ENCODE measurements at regions not wholly inside any gene's neighbourhood (a gene's known extent, or its start where the extent isn't known, plus 50 kb on each side); places are given as distances from the start of the nearest gene placed in this dataset.

DNA sequence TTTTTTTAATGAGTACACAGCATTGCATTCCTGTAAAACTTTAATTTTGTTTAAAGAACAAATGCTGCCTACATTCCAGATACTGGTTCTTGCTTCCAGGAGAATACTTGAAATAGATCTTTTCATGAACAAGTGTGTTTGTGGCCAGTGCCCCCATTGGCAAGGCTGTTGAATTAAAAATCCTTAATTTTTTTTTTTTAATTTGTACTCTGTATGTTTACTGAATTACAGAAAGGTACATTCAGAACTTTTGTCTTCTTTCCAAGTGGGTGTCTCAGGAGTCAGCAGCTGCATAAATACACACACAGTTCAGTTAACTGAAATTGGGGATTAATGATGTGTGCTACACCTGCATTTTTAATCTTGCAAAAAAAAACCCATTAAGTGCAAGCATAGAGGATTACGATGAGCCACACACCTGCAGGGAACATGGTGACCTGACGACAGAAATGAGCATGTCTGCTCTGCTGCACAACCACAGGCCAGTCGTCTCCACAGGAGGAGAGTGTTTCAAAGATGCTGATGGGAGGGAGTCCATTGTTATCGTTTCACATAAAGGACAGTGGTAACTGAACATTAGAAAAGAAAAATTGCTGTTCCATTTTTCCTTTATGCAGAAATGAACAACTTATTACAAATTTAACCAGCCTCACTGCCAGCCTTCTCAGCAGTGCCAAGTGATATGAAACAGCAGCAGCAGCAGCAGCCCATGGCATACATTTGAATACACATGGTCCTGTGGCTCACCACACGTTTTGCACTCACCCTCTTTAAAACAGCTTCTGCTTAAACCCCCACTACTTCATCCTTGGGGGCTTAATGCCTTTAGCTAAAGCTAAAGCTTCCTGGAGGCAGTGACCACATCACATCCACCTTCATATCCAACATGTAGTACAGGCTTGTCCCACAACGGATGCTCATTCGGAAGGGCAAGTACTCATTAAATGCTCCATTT lies 72.3 kb upstream of the RFC3 start:
- DNase-seq (ENCODE audit: extremely low read depth in 1 of 11, low read depth in 9 of 11, low spot score in 4 of 11), result no peak

DNA sequence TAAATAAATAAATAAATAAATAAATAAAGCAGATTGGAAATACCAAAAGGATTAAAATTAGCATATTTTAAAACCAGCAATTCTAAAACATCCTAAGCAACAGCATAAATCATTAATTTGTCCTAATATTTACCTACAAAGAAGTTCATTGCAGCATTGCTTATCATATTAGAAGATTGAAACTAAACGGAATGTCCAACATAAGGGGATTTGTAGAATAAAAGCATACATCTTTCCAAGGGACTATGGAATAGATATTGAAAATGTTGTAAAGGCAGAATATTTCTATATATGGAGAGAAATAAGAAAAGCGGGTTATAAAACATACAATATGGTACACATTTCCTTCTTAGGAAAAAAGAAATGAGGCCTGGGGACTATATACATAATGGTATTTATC lies 71.1 kb upstream of the RFC3 start:
- no peak for DNase-seq (ENCODE audit: extremely low read depth in 1 of 11, low read depth in 9 of 11, low spot score in 4 of 11)

DNA sequence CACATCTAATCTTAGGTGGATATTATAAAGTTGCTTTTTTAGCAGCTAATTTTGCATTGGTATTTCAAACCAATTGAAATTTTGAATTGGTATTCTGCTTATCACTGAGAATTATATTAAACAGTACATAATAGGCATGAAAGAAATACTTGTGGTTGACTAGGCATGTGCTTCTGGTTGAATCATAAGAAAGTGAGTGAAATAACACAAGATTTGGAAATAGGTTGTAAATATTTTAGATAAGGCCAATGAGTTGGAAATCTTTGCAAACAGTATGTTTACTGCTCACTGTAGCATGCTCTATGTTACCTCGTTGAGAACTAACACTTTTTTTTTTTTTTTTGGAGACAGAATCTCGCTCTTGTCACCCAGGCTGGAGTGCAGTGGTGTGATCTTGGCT lies 66.8 kb upstream of the RFC3 start:
- DNase-seq (ENCODE audit: extremely low read depth in 1 of 11, low read depth in 9 of 11, low spot score in 4 of 11), result no peak

DNA sequence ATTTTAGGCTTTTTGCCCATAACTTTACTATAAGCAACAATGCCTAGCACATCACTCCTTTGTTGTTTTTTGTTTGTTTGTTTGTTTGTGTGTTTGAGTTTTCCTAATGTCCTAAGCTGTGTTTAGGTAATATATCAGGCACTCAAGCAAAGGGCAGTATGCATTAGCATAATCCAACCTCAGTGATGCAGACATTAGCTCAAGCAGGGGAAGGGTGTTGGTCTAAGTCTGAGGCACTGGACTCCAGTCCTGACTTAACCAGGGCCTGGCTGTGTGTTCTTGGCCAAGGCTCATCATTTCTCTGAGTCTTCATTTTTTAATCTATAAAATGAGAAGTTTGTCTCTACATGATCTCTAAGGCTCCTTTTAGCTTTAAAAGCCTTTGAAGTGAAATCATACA lies 65.9 kb upstream of the RFC3 start:
- no peak for DNase-seq (ENCODE audit: extremely low read depth in 1 of 11, low read depth in 9 of 11, low spot score in 4 of 11)

DNA sequence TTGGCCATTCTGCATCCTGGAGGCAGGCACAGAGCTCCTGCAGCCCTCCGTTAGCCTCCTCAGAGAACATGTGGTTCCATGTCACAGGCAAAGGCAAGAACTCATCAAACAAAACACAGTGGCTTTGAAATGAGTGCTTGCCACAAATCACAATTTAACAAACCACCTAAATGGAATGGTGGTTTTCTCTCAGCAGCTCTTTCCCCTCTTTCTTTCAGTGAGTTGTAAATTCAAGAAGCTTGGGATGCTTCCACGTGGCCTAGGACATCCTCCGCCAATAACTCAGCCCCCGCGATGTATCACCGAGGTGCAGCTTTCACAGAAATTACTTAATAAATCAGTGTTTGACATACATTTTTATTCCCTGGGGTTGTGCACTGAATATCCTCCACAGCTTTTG lies 65.4 kb upstream of the RFC3 start:
- DNase-seq (ENCODE audit: extremely low read depth in 1 of 11, low read depth in 9 of 11, low spot score in 4 of 11), result no peak

DNA sequence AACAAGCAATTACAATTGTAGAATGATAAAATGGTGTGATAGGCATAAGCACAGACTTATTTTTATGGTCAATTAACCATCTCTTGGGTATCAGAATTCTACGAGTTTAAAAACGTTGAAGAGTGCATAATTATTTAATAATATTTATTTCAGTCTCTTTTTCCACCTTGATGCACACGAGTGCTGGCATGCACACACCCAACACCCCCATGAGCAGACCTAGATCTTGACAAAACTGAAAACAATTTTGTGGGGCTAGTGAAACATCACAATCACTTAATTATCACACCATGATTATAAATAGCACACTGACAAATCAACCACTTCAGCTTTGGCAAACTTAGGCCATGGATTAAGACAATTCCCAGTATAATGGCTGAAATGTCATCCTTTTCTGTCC lies 61.0 kb upstream of the RFC3 start:
- no peak for DNase-seq (ENCODE audit: extremely low read depth in 1 of 11, low read depth in 9 of 11, low spot score in 4 of 11)

DNA sequence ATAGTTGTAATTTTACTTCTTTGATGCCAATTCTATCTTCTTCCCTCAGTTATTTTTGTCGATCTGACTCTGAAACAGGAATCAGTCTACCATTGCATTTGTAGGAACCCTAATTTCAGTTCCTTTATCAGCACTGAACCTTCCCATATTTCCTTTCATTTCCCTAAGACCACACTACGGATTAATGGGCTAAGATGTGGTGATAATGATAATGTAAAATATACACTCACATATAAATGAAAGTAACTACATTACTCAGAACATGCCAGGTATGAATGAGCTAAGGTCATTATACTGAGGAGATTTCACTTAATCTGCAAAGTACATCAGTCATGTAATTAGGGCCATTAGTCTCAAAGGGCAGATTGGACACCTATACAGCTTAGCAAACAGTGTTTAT lies 60.2 kb upstream of the RFC3 start:
- no peak for DNase-seq (ENCODE audit: extremely low read depth in 1 of 11, low read depth in 9 of 11, low spot score in 4 of 11)

DNA sequence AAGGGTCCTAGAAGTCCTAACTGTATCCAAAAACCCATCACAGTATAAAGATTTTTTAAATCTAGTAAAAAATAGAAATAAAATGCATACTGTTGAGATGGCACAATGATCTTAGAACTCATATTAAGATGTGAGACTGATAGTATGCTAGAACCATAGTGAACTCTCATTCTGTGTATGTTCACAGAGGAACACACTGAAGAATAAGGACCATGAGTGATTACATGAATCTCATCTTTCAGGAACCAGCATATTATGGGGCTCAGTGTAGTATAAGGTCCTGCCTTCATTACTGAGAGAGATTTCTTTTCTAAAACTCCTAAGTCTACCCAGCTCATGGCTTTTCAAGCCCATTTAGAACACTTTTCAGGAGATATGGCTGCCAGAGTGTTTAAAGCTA lies 59.8 kb upstream of the RFC3 start:
- no peak for DNase-seq (ENCODE audit: extremely low read depth in 1 of 11, low read depth in 9 of 11, low spot score in 4 of 11)

DNA sequence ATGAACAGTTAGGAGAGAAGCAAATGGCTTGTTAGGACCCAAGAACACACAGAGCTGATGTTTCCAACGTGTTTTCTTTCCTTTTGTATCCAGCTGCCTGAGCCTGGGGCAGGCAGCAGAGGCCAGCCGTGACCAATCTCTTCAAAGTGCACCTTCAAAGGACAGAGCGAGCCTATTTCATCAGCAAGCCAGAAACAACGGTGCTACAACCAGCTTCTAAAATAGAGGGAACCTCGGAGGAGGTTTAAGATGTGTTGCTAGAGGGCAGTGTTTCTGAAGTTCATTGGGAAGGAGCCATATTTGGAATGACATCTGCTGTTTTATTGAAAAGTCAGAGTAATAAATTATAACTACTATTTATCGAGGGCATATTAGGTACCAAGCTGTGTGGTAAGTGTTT lies 56.2 kb upstream of the RFC3 start:
- DNase-seq (ENCODE audit: extremely low read depth in 1 of 11, low read depth in 9 of 11, low spot score in 4 of 11), result peak in 8 of 11 donors; percentile 7 to 36 (median 17)

DNA sequence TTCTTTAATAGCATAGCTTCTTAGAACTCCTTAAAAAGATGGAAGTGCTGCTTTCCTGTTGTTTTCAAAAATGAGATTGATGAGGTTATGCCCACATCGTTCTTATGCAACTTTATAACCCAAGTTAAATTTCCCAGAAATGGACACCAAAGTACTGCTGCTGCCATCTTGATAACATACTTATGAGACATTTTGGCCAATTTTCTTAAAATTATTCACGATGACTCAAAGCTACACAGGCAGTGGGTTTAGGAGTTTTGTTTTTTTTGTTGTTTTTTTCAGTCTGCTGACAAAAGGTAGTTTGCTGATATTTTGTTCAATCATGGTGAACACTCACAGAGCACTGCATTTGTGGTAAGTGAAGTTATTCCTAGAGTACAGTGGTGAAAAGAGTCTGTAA lies 54.9 kb upstream of the RFC3 start:
- DNase-seq (ENCODE audit: extremely low read depth in 1 of 11, low read depth in 9 of 11, low spot score in 4 of 11), result no peak

DNA sequence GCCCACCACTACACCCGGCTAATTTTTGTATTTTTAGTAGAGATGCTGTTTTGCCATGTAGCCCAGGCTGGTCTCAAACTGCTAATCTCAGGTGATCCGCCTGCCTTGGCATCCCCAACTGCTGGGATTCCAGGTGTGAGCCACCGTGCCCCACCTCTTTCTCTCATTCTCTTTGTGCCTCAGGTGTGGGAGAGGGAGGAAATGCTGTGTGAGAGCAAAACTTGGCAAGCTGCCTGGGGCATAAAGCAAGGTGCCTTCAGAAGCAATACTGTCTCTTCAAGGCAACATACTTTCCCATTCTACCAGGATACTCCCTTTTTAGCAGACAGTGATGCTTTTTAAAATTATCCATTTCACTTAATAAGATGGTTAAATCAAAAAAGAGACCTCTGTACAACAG lies 53.2 kb upstream of the RFC3 start:
- DNase-seq (ENCODE audit: extremely low read depth in 1 of 11, low read depth in 9 of 11, low spot score in 4 of 11), result no peak

DNA sequence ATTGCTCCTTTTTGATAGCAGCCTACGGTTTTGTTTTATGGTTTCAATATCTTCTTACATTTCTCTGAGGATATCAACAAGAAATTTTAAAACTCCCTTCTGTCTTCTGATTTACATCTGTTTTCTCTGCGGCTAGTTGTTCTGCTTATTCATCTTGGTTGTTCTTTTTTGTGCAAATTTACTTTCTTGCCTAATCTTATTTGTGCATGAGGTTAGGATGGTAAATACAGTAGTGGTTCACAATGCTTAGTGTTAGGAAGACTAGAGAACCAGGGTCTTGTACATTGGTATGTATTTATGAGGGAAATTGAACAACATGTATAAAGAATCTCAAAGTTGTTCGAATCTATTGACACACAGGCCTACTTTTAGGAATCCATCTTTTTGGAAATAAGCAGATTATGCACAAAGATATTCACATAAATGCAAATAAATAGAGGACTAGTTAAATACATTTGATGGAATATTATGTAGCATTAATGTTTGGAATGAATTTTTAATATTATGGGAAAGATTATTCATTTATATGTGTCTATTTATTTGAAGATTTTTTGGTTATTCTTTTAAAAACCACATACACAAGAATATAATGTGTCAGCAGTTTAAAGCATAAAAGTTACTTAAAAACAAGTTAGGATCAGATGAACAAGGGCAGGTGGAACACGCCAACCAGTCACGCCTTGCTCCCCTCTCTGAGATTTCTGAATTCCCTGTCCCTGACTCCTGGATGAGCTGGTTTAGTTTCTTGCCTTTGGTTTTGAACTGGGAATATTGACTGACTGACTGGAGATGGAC lies 51.4 kb upstream of the RFC3 start:
- no peak for DNase-seq (ENCODE audit: extremely low read depth in 1 of 11, low read depth in 9 of 11, low spot score in 4 of 11)

DNA sequence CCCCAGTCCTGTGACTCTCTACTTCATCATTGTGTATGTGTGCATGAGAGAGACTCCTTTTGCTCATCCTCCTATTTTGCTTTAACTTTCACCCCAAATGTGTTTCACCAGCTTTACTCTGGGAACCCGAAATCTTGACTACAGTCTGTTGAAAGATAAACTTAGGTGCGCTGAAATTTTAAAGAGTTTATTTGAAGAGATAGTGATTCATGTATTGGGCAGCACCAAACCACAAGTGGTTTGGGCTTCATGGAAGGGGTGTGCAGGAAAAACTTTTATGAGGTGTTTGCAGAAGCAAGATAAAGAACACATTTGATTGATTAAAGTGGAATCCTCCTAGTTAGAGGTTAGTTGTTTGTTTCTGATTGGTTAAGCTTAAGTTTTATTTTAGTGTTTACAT lies 50.8 kb upstream of the RFC3 start:
- no peak for DNase-seq (ENCODE audit: extremely low read depth in 1 of 11, low read depth in 9 of 11, low spot score in 4 of 11)

Data from renal cortex interstitium (tissue), 11 donors.